Body of pancreas (tissue), 4 donors: ENCODE measurements at regions not wholly inside any gene's neighbourhood (a gene's known extent, or its start where the extent isn't known, plus 50 kb on each side); places are given as distances from the start of the nearest gene placed in this dataset.

Source experiments
- ATAC-seq: fragments of 150-250 bp; one replicate; pipeline ENCODE4 v1.9.1; 2016
- DNase-seq, 4 donors: peaks; one replicate each; pipeline ENCODE4 v3.0.0-alpha.2; 2019
- H3K27ac ChIP-seq, 4 donors: fragments of 200-600 bp; sonication (generic); 1 replicate in 3 of 4; 2 replicates in 1 of 4; pipeline versions ENCODE4 v1.5.1 to v1.6.1; 2016 to 2019; ENCODE audit warnings: mild to moderate bottlenecking in 1 of 4, mixed read lengths in 1 of 4, moderate library complexity in 1 of 4
- H3K27me3 ChIP-seq, 2 donors: fragments of 200-600 bp; sonication (generic); one replicate each; pipeline ENCODE4 v1.6.0; 2016; ENCODE audit warnings: mild to moderate bottlenecking in 1 of 2
- H3K36me3 ChIP-seq, 2 donors: fragments of 200-600 bp; sonication (generic); replicated peaks in 1 of 2; 2 replicates each; pipeline ENCODE4 v1.5.1; 2016; ENCODE audit warnings: low read depth in 2 of 2; ENCODE audit not compliant: insufficient read depth in 1 of 2
- H3K4me1 ChIP-seq: fragments of 200-600 bp; sonication (generic); one replicate; pipeline ENCODE4 v1.6.0; 2016
- H3K4me3 ChIP-seq, 2 donors: fragments of 200-600 bp; sonication (generic); 1 replicate in 1 of 2; 2 replicates in 1 of 2; pipeline ENCODE4 v1.5.1; 2016 to 2019
- H3K9me3 ChIP-seq, 3 donors: fragments of 200-600 bp; sonication (generic); 1 replicate in 2 of 3; 2 replicates in 1 of 3; pipeline ENCODE4 v1.5.1; 2016
- POLR2A ChIP-seq, 3 donors: fragments of 450-650 bp; IDR thresholded peaks; one replicate each; pipeline ENCODE4 v1.6.1; 2016; ENCODE audit warnings: antibody characterized with exemption in 3 of 3, mild to moderate bottlenecking in 2 of 3
- WGBS, 2 donors: methylation state at CpG; one replicate each; pipeline ENCODE4 v1.1.5; 2017; 5-methylcytosine and 5-hydroxymethylcytosine counted together
- intact Hi-C: fragments of 100-400 bp; cut with DNase I; formaldehyde crosslinking; loops from one replicate; pipeline ENCODE4 v1.15.1; 2023
- TF ChIP-seq, protein P1 (sequence below), 7 experiments: fragments of 450-650 bp in 4 of 7; fragments of 200-600 bp in 3 of 7; sonication (generic) in 3 of 7; IDR thresholded peaks; one replicate each; pipeline ENCODE4 v1.5.1; 2016 to 2019; ENCODE audit warnings: antibody characterized with exemption in 7 of 7

DNA sequence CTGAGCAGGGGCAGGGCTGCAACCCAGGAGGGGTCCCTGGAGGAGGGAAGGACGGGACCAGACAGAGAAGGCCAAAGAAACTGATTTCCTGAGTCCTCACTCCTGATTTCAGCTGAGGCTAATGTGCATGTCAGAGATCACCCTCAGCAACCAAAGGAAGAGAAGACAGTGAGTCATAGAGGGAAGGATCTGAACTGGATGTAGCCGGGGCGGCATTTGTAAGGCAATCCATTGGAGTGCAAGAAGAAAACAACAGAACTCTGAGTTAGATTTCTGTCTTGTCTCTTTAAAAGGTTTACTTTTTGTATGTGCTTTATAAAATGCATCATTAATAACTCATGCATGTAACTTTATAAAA lies 105.3 kb upstream of the AGBL1 start:
- no peak for ATAC-seq

DNA sequence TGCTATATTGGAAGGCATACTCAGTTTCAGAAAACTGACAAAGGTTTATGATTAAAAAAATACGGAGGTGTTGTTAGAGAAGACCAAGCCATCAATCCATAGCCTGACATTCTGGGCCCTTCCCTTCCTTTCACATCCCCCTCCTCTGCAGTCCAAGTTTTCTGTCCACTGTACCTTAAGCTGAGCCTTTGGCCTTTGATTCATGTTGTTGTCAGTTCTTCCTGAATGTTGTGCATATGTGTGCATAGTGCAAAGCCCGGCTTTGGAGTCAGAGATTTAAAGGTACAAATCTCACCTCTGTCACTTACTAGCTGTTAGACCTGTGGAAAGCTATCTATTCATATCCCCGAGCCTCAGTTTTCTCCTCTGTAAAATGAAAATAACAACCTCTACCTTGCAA lies 104.9 kb upstream of the AGBL1 start:
- H3K36me3 ChIP-seq = no peaks in the 10 kb centered on the region
- H3K27ac ChIP-seq = no peak overlapping the region
- 49 to 57% methylated on average over 3 of the region's 3 CpGs for WGBS, 2 donors
- no peak overlapping the region for H3K4me3 ChIP-seq
- H3K4me1 ChIP-seq = no peaks in the 10 kb centered on the region
- DNase-seq (no peak), ATAC-seq (no peak)
- TF ChIP-seq, protein P1, sequence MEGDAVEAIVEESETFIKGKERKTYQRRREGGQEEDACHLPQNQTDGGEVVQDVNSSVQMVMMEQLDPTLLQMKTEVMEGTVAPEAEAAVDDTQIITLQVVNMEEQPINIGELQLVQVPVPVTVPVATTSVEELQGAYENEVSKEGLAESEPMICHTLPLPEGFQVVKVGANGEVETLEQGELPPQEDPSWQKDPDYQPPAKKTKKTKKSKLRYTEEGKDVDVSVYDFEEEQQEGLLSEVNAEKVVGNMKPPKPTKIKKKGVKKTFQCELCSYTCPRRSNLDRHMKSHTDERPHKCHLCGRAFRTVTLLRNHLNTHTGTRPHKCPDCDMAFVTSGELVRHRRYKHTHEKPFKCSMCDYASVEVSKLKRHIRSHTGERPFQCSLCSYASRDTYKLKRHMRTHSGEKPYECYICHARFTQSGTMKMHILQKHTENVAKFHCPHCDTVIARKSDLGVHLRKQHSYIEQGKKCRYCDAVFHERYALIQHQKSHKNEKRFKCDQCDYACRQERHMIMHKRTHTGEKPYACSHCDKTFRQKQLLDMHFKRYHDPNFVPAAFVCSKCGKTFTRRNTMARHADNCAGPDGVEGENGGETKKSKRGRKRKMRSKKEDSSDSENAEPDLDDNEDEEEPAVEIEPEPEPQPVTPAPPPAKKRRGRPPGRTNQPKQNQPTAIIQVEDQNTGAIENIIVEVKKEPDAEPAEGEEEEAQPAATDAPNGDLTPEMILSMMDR (IDR thresholded peaks at IDR 0.05) = no peak
- no peak for TF ChIP-seq POLR2A (IDR thresholded peaks at IDR 0.05)
- H3K9me3 ChIP-seq = no peaks in the 10 kb centered on the region
- H3K27me3 ChIP-seq = no peaks in the 10 kb centered on the region
- intact Hi-C loops = no loop called here

More for the DNA sequence above, 105.3 kb upstream of the AGBL1 start:
- Histone ChIP-seq H3K27me3 (no peaks in the 10 kb centered on the region), H3K36me3 (no peaks in the 10 kb centered on the region), H3K27ac (no peak overlapping the region), H3K4me3 (no peak overlapping the region), H3K9me3 (no peaks in the 10 kb centered on the region), H3K4me1 (no peaks in the 10 kb centered on the region)
- WGBS, 2 donors = 49 to 52% methylated on average over 3 of the region's 3 CpGs
- DNase-seq = no peak
- intact Hi-C loops = no loop called here
- TF ChIP-seq POLR2A (IDR thresholded peaks at IDR 0.05) = no peak
- TF ChIP-seq, protein P1 (IDR thresholded peaks at IDR 0.05) = no peak

DNA sequence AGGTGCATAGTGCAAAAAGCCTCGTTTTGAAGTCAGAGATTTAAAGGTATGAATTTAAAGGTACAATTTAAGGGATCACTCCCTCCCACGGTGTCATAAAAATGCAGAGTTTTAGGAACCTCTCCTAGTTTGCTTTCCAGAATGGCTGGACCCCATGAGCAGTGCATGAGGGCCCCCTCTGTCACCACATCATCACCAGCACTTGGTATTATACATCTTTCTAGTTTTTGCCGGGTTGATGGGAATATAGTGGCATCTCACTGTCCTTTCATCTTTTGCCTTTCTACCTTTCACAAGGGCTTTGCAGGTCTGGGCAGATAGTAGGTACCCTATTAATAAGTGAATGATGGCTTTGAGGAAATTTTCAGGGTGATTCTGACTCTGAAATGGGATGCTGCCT lies 103.6 kb upstream of the AGBL1 start:
- Histone ChIP-seq H3K36me3 (no peaks in the 10 kb centered on the region), H3K4me3 (no peak overlapping the region), H3K4me1 (no peaks in the 10 kb centered on the region), H3K27me3 (no peaks in the 10 kb centered on the region), H3K27ac (no peak overlapping the region), H3K9me3 (no peaks in the 10 kb centered on the region)
- intact Hi-C loops = no loop called here
- TF ChIP-seq, protein P1 (IDR thresholded peaks at IDR 0.05) = no peak
- no peak for TF ChIP-seq POLR2A (IDR thresholded peaks at IDR 0.05)
- DNase-seq (no peak), ATAC-seq (no peak)
- 70 to 76% methylated on average over 3 of the region's 3 CpGs for WGBS, 2 donors

DNA sequence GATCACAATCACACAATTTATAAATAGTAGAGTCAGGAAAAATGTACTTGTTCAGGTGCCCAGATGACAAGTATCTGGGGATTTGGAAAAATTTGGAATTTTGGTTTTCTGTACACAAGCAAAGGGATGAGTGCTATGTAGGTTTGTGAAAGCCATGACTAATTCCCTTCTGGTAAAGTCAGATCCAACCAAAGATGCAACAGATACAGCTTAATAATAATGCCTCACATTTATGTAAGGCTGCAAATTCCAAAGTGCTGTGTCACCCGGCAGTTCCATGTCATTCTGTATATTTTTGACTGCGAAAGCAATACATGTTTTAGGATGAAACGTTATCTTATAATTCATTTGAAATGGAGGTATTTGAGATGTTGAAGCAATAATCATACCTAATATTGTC lies 102.7 kb upstream of the AGBL1 start:
- no peak for ATAC-seq
- Histone ChIP-seq H3K9me3 (no peaks in the 10 kb centered on the region), H3K27ac (no peak overlapping the region), H3K27me3 (no peaks in the 10 kb centered on the region), H3K4me1 (no peaks in the 10 kb centered on the region), H3K4me3 (no peak overlapping the region), H3K36me3 (no peaks in the 10 kb centered on the region)
- intact Hi-C loops = no loop called here
- 62 to 63% methylated on average over 3 of the region's 3 CpGs for WGBS, 2 donors
- TF ChIP-seq POLR2A (IDR thresholded peaks at IDR 0.05) = no peak
- TF ChIP-seq, protein P1 (IDR thresholded peaks at IDR 0.05) = no peak
- no peak for DNase-seq

DNA sequence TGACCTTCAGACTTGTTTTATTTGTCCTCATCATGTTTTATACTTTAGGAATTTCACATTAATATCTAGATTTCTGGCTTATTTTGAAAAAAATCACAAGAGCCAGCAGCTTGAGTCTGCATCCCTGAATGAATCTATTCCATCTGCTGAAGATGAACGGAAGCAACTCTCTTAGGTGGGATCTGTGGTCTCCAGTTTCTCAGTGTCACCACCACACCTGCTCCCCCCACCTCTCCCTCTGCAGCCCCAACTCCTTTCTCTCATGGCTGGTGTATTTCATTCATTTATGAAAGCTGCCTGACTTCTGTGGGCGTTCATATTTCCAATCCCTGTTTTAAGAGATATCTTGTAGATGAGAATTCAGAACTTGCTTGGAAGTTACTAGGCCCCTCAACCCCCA lies 102.1 kb upstream of the AGBL1 start:
- no peaks in the 10 kb centered on the region for H3K4me1 ChIP-seq
- no peaks in the 10 kb centered on the region for H3K27me3 ChIP-seq
- TF ChIP-seq, protein P1 (IDR thresholded peaks at IDR 0.05) = no peak
- TF ChIP-seq POLR2A (IDR thresholded peaks at IDR 0.05) = no peak
- no peak for ATAC-seq
- 36 to 52% methylated on average over 2 of the region's 2 CpGs for WGBS, 2 donors
- H3K4me3 ChIP-seq = no peak overlapping the region
- intact Hi-C loops = no loop called here
- no peak for DNase-seq
- H3K9me3 ChIP-seq = no peaks in the 10 kb centered on the region
- no peaks in the 10 kb centered on the region for H3K36me3 ChIP-seq
- no peak overlapping the region for H3K27ac ChIP-seq
